K562 (cell line): ENCODE measurements at regions not wholly inside any gene's neighbourhood (a gene's known extent, or its start where the extent isn't known, plus 50 kb on each side); places are given as distances from the start of the nearest gene placed in this dataset.

Experiments
- ATAC-seq: fragments of 200-7000 bp; cut with Tn5 transposase; 3 replicates; pipeline ENCODE4 v1.9.1; 2020; ENCODE audit warnings: moderate library complexity
- BruUV-seq: library from RNA; stranded (reverse); fragments of 400-500 nt; replicated peaks from 2 replicates; lab custom pipeline; 2021; lab: Mats Ljungman, UMichigan
- CTCF ChIA-PET: fragments of 300-600 bp; formaldehyde crosslinking; extraction: SDS; loops from one replicate; lab custom pipeline; 2021; ENCODE audit warnings: low intra/inter-chr PET ratio; lab: Yijun Ruan, JAX
- POLR2A ChIA-PET: fragments of 300-600, 350-650 bp; sonication (Branson Sonifier 250); formaldehyde crosslinking; extraction: SDS; loops from one replicate; lab custom pipeline; 2021; ENCODE audit warnings: antibody characterized with exemption, inconsistent platforms; lab: Yijun Ruan, JAX
- DNase-seq, 4 experiments: peaks; one replicate each; pipeline versions ENCODE4 v3.0.0 to v3.0.0-alpha.2; 2011 to 2018; ENCODE audit warnings: low spot score in 3 of 4, mixed read lengths in 3 of 4; ENCODE audit errors: extremely low read depth in 1 of 4
- FAIRE-seq: peaks from 2 replicates; lab custom pipeline; 2011; peaks lifted over from hg19 to GRCh38; lab: Jason Lieb, UNC
- H2AFZ ChIP-seq: 2 replicates; pipeline ENCODE4 v1.6.0; 2011; ENCODE audit warnings: low read depth, low read length, control low read depth, inconsistent platforms
- H3K27ac ChIP-seq: fragments of 200-600 bp; 3 replicates; pipeline ENCODE4 v1.8.0; 2011; ENCODE audit warnings: low read depth, mild to moderate bottlenecking, control low read depth, inconsistent platforms, low read length, moderate library complexity, mixed read lengths; ENCODE audit errors: extremely low read depth
- H3K27me3 ChIP-seq, 2 experiments: fragments of 300-600 bp in 1 of 2; 2 replicates in 1 of 2; 3 replicates in 1 of 2; pipeline versions ENCODE4 v1.6.0 to v1.8.0; 2011; ENCODE audit warnings: inconsistent platforms in 2 of 2, low read length in 2 of 2, mild to moderate bottlenecking in 1 of 2, mixed read lengths in 1 of 2, moderate library complexity in 1 of 2; ENCODE audit not compliant: control insufficient read depth in 2 of 2, insufficient read depth in 2 of 2
- H3K36me3 ChIP-seq: fragments of 300-600 bp; 3 replicates; pipeline ENCODE4 v1.8.0; 2011; ENCODE audit warnings: mild to moderate bottlenecking, low read length, inconsistent platforms; ENCODE audit not compliant: control insufficient read depth, insufficient read depth
- H3K4me1 ChIP-seq, 2 experiments: fragments of 200-600 bp in 1 of 2; replicated peaks in 1 of 2; 2 replicates in 1 of 2; 3 replicates in 1 of 2; pipeline versions ENCODE4 v1.5.1 to v1.8.0; 2011; ENCODE audit warnings: inconsistent platforms in 2 of 2, low read length in 2 of 2, mild to moderate bottlenecking in 1 of 2, mixed read lengths in 1 of 2, moderate library complexity in 1 of 2; ENCODE audit not compliant: control insufficient read depth in 2 of 2, insufficient read depth in 2 of 2
- H3K4me2 ChIP-seq: 2 replicates; pipeline ENCODE4 v1.6.1; 2011; ENCODE audit warnings: low read length, control low read depth, inconsistent platforms, mixed read lengths; ENCODE audit not compliant: insufficient read depth
- H3K4me3 ChIP-seq: fragments of 200-600 bp; sonication (generic), shearing (Covaris generic); 2 replicates; pipeline ENCODE4 v1.5.1; 2016; ENCODE audit warnings: control low read depth, inconsistent platforms
- H3K79me2 ChIP-seq: fragments of 200-600 bp; 3 replicates; pipeline ENCODE4 v1.8.0; 2011; ENCODE audit warnings: low read length, inconsistent platforms; ENCODE audit not compliant: control insufficient read depth, insufficient read depth
- H3K9ac ChIP-seq, 2 experiments: 2 replicates each; pipeline versions ENCODE4 v1.6.0 to v1.6.1; 2011; ENCODE audit warnings: low read depth in 2 of 2, low read length in 2 of 2, control low read depth in 1 of 2, inconsistent platforms in 1 of 2, mild to moderate bottlenecking in 1 of 2, mixed read lengths in 1 of 2; ENCODE audit not compliant: insufficient read depth in 1 of 2
- H3K9me1 ChIP-seq: one replicate; pipeline ENCODE4 v1.6.0; 2011; ENCODE audit warnings: inconsistent platforms, mild to moderate bottlenecking, low read length, moderate library complexity; ENCODE audit not compliant: control insufficient read depth, insufficient read depth
- H3K9me3 ChIP-seq: replicated peaks from 2 replicates; pipeline ENCODE4 v1.5.1; 2011; ENCODE audit warnings: low read depth, low read length, inconsistent platforms; ENCODE audit not compliant: control insufficient read depth, insufficient read depth
- H4K20me1 ChIP-seq: replicated peaks from 2 replicates; pipeline ENCODE4 v1.6.1; 2011; ENCODE audit warnings: low read length, inconsistent platforms, mixed read lengths; ENCODE audit not compliant: control insufficient read depth, insufficient read depth
- CAMTA2 ChIP-seq: fragments of 250-450 bp; sonication (Bioruptor Pico); conservative IDR thresholded peaks from 2 replicates; pipeline ENCODE4 v1.5.1; 2022
- DNMT1 ChIP-seq: fragments of 450-650 bp; IDR thresholded peaks from 2 replicates; pipeline ENCODE4 v1.6.1; 2016; ENCODE audit warnings: antibody characterized with exemption, mild to moderate bottlenecking
- ESRRA ChIP-seq: fragments of 450-650 bp; IDR thresholded peaks from 2 replicates; pipeline ENCODE4 v1.6.1; 2014; ENCODE audit warnings: low read depth, mild to moderate bottlenecking, moderate library complexity, borderline replicate concordance
- ETV6 ChIP-seq, 3 experiments: fragments of 150-350 bp in 1 of 3; sonication (generic) in 1 of 3; formaldehyde crosslinking in 1 of 3; IDR thresholded peaks; 2 replicates each; pipeline versions ENCODE4 v1.6.1 to v1.8.0; 2014 to 2022; ENCODE audit warnings: borderline replicate concordance in 2 of 3, low read depth in 2 of 3, antibody characterized with exemption in 1 of 3, low read length in 1 of 3, mild to moderate bottlenecking in 1 of 3, missing genetic modification reagents in 1 of 3
- FOXO4 ChIP-seq: fragments of 450-650 bp; formaldehyde crosslinking; IDR thresholded peaks from 2 replicates; pipeline ENCODE4 v1.4.0; 2020; ENCODE audit warnings: mild to moderate bottlenecking, moderate library complexity
- GATAD2A ChIP-seq: fragments of 450-650 bp; IDR thresholded peaks from 2 replicates; pipeline ENCODE4 v1.6.1; 2017
- JUN ChIP-seq, 2 experiments: sonication (generic) in 1 of 2; formaldehyde crosslinking in 1 of 2; IDR thresholded peaks; 2 replicates each; pipeline versions ENCODE4 v1.6.1 to v1.8.0; 2012 to 2022; ENCODE audit warnings: borderline replicate concordance in 2 of 2, mild to moderate bottlenecking in 2 of 2, improper control_type of control experiment in 1 of 2, low read depth in 1 of 2, low read length in 1 of 2, missing genetic modification reagents in 1 of 2
- KAT2B ChIP-seq: IDR thresholded peaks from one replicate; pipeline ENCODE4 v1.6.1; 2012; ENCODE audit warnings: low read depth, mild to moderate bottlenecking, control low read depth, inconsistent platforms, low read length, moderate library complexity
- NR4A1 ChIP-seq, 2 experiments: fragments of 250-450 bp in 1 of 2; fragments of 450-650 bp in 1 of 2; sonication (Bioruptor Pico) in 1 of 2; IDR thresholded peaks; 2 replicates each; pipeline versions ENCODE4 v1.4.0 to v1.6.1; 2016 to 2020; ENCODE audit warnings: mild to moderate bottlenecking in 2 of 2, missing compliant biosample characterization in 1 of 2, missing genetic modification characterization in 1 of 2, moderate library complexity in 1 of 2
- PHB2 ChIP-seq: fragments of 450-650 bp; IDR thresholded peaks from 2 replicates; pipeline ENCODE4 v1.6.1; 2017; ENCODE audit warnings: low read depth
- RCOR1 ChIP-seq, 2 experiments: IDR thresholded peaks; 2 replicates each; pipeline ENCODE4 v1.6.1; 2012; ENCODE audit warnings: low read depth in 2 of 2, low read length in 2 of 2, borderline replicate concordance in 1 of 2, improper control_type of control experiment in 1 of 2
- SREBF1 ChIP-seq: fragments of 150-350 bp; IDR thresholded peaks from 2 replicates; pipeline ENCODE4 v1.6.1; 2014; ENCODE audit warnings: antibody characterized with exemption, low read depth, low read length, borderline replicate concordance
- TOE1 ChIP-seq, 2 experiments: fragments of 450-650 bp in 1 of 2; sonication (generic) in 1 of 2; formaldehyde crosslinking in 1 of 2; IDR thresholded peaks; 2 replicates each; pipeline versions ENCODE4 v1.7.1 to v1.8.0; 2016 to 2022; ENCODE audit warnings: borderline replicate concordance in 2 of 2, mild to moderate bottlenecking in 2 of 2, antibody characterized with exemption in 1 of 2, inconsistent platforms in 1 of 2, low read depth in 1 of 2, missing genetic modification reagents in 1 of 2, moderate library complexity in 1 of 2
- ZNF717 ChIP-seq: fragments of 250-450 bp; sonication (Bioruptor Pico); IDR thresholded peaks from 2 replicates; pipeline ENCODE4 v1.5.0; 2021
- WGBS: fragments of 100-300 bp; shearing (Covaris generic); methylation state at CpG from one replicate; pipeline ENCODE4 v1.1.6; 2016; ENCODE audit warnings: low coverage, mixed read lengths; ENCODE audit not compliant: insufficient coverage; ENCODE audit errors: missing lambda C conversion rate; 5-methylcytosine and 5-hydroxymethylcytosine counted together
- in situ Hi-C: fragments of 300-500 bp; cut with MboI; formaldehyde crosslinking; loops from 4 replicates; pipeline ENCODE4 v1.15.0; 2018; ENCODE audit warnings: inconsistent platforms, mixed read lengths
- intact Hi-C: fragments of 100-400 bp; cut with micrococcal nuclease; formaldehyde crosslinking; loops from 2 replicates; pipeline ENCODE4 v1.14.2; 2022
- TF ChIP-seq, protein P1 (sequence below): sonication (generic); formaldehyde crosslinking; IDR thresholded peaks from 2 replicates; pipeline ENCODE4 v1.8.1; 2023; ENCODE audit warnings: mild to moderate bottlenecking, missing genetic modification reagents
- TF ChIP-seq, protein P2 (sequence below): fragments of 250-450 bp; sonication (Bioruptor Pico); IDR thresholded peaks from 2 replicates; pipeline ENCODE4 v1.4.0; 2020

- TF ChIP-seq ETV6 (IDR thresholded peaks at IDR 0.05; ENCODE audit: borderline replicate concordance in 1 of 2, low read depth in 2 of 2, low read length in 1 of 2) (no peak), ETV6 (CRISPR knock-in tag; IDR thresholded peaks at IDR 0.05; ENCODE audit: borderline replicate concordance) (no peak), FOXO4 (CRISPR knock-in tag) (no peak), JUN (IDR thresholded peaks at IDR 0.05; ENCODE audit: borderline replicate concordance, low read depth, low read length) (no peak), JUN (CRISPR knock-in tag; IDR thresholded peaks at IDR 0.05; ENCODE audit: borderline replicate concordance) (no peak), CAMTA2 (CRISPR knock-in tag) (no peak)
Observed at GRCh38 chr20:1829531-1829930, 65.7 kb upstream of the SIRPA start (continued).

DNA sequence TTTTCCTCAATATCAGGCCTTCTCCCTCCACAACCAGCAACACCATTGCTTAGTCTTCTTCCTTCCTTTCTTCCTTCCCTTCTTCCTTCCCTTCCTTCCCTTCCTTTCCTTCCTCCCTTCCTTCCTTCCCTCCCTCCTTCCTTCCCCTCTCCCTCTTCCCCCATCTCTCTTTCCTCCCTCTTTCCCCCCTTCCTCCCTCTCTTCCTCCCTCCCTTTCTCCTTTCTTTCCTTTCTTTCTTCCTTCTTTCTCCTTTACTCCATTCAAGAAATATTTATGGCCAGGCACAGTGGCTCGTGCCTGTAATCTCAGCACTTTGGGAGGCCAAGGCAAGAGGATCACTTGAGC is 66.4 kb upstream of the SIRPA start:
- POLR2A ChIA-PET = no interaction called here
- in situ Hi-C loops (no loop called here), intact Hi-C loops (no loop called here)
- no TSS peak for BruUV-seq
- no peak for FAIRE-seq
- H4K20me1 ChIP-seq = no peaks in the 10 kb centered on the region
- CTCF ChIA-PET = no interaction called here
- H3K4me3 ChIP-seq = no peak overlapping the region
- no peak overlapping the region for H2AFZ ChIP-seq
- H3K27me3 ChIP-seq = no peaks in the 10 kb centered on the region; a peak in 1 of 5 replicates
- no peak overlapping the region for H3K27ac ChIP-seq
- H3K36me3 ChIP-seq = no peaks in the 10 kb centered on the region
- H3K9me1 ChIP-seq = no peaks in the 10 kb centered on the region
- no peaks in the 10 kb centered on the region for H3K4me1 ChIP-seq
- WGBS = no CpG with 5 or more reads among the region's 1 CpG
- no peak overlapping the region for H3K9ac ChIP-seq
- H3K4me2 ChIP-seq = no peak overlapping the region
- no peaks in the 10 kb centered on the region for H3K9me3 ChIP-seq
- no peak for ATAC-seq
- H3K79me2 ChIP-seq = no peaks in the 10 kb centered on the region
- no peak for DNase-seq
- TF ChIP-seq NR4A1 (CRISPR knock-in tag; IDR thresholded peaks at IDR 0.05) (no peak), NR4A1 (tag; IDR thresholded peaks at IDR 0.05) (no peak), PHB2 (no peak), SREBF1 (no peak), RCOR1 (IDR thresholded peaks at IDR 0.05; ENCODE audit: borderline replicate concordance in 1 of 2, low read depth in 2 of 2, low read length in 2 of 2) (no peak), DNMT1 (no peak), KAT2B (no peak), ZNF717 (CRISPR knock-in tag) (no peak), GATAD2A (no peak), TOE1 (IDR thresholded peaks at IDR 0.05; ENCODE audit: borderline replicate concordance) (no peak), TOE1 (CRISPR knock-in tag; IDR thresholded peaks at IDR 0.05; ENCODE audit: borderline replicate concordance, low read depth) (no peak), ESRRA (no peak)
- TF ChIP-seq, protein P1, sequence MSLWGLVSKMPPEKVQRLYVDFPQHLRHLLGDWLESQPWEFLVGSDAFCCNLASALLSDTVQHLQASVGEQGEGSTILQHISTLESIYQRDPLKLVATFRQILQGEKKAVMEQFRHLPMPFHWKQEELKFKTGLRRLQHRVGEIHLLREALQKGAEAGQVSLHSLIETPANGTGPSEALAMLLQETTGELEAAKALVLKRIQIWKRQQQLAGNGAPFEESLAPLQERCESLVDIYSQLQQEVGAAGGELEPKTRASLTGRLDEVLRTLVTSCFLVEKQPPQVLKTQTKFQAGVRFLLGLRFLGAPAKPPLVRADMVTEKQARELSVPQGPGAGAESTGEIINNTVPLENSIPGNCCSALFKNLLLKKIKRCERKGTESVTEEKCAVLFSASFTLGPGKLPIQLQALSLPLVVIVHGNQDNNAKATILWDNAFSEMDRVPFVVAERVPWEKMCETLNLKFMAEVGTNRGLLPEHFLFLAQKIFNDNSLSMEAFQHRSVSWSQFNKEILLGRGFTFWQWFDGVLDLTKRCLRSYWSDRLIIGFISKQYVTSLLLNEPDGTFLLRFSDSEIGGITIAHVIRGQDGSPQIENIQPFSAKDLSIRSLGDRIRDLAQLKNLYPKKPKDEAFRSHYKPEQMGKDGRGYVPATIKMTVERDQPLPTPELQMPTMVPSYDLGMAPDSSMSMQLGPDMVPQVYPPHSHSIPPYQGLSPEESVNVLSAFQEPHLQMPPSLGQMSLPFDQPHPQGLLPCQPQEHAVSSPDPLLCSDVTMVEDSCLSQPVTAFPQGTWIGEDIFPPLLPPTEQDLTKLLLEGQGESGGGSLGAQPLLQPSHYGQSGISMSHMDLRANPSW (CRISPR knock-in tag) = no peak
- TF ChIP-seq, protein P2, sequence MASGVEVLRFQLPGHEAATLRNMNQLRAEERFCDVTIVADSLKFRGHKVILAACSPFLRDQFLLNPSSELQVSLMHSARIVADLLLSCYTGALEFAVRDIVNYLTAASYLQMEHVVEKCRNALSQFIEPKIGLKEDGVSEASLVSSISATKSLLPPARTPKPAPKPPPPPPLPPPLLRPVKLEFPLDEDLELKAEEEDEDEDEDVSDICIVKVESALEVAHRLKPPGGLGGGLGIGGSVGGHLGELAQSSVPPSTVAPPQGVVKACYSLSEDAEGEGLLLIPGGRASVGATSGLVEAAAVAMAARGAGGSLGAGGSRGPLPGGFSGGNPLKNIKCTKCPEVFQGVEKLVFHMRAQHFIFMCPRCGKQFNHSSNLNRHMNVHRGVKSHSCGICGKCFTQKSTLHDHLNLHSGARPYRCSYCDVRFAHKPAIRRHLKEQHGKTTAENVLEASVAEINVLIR (CRISPR knock-in tag) = no peak
